DMS 273 (cell line): ENCODE measurements at regions not wholly inside any gene's neighbourhood (a gene's known extent, or its start where the extent isn't known, plus 50 kb on each side); places are given as distances from the start of the nearest gene placed in this dataset.

Experiments used
- DNase-seq: peaks from one replicate; lab custom pipeline; 2025; ENCODE audit not compliant: unreplicated experiment; lab: John Stamatoyannopoulos, UW

GRCh38 chr4:180642732-180643131, 1600.5 kb upstream of the TENM3 start:
- no peak for DNase-seq

DNA sequence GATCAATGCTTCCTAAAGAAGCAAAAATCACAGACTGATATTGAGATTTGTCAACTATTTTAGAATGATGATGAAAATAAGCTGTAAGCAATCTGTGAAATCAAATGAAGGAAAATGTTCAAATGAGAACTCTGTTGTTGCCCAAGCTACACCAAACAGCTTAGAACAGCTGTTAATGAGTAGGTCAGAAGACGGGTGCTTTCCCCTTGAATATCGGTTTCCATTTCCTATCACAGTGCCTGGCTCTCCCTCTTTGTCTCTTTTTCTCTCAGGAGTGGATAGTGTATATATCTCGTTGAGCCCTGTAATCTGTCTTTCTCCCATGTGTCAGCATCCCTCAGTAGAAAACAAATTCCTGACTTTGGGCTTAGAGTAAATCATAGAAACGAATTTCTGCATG, 1592.9 kb upstream of the TENM3 start:
- no peak for DNase-seq

DNA sequence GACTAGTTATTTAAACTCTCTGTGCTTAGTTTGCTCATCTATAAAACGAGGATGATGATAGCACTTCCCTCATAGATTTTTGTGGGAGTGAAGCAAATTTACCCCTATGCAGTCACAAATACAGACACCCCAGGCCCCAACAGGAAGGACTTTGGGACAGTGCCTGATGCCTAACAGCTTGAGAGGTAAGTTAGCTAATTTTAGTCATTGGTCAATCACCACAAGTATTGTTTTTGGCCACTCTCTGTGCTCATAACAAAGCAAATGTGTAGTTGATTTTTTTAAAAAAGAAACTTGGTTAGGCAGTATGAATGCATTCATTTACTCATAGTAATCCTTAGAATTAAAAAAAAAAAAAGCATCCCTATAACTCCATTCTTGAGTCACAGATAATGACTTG, 1590.7 kb upstream of the TENM3 start:
- no peak for DNase-seq

DNA sequence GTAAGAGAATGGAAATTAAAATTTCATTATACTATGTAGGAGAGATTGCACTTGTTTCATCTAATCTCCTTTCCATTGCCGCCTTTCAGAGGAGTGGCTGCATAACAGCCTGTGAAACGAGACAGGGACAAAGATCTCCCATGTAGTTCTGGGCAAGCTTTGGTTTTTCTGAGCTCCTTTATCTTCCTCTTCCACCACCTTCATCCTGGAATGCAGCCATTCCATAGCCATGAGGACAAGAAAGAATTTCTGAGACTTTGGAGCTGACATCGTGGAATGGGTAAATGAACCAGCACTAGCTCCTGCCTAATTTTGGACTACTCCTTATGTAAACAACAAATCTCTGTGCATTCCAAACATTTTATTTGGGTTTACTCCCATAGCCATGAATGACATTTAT, 1587.3 kb upstream of the TENM3 start:
- DNase-seq = no peak

GRCh38 chr4:180657881-180658280, 1585.3 kb upstream of the TENM3 start:
- DNase-seq = no peak

- peak; percentile 79 for DNase-seq
Observed at GRCh38 chr4:180664766-180665368, 1578.3 kb upstream of the TENM3 start.

DNA sequence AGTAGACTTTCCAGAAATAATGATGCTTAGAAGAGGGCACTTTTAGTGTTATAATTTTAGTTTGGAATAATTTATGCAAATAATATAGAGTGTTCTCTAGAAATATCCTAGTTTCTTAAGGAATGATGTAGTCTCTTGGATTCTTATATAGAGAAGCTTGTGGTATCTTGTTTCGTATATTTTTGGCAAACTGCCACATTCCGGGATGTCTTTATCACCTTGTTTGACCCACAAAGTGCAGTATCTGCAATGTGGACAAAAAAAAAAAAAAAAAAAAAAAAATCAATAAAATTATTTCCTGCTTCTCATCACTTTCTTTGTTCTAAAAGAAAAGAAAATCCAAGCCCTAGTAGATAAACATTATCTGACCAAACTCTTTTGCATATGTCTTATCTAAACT, 1577.7 kb upstream of the TENM3 start:
- DNase-seq = no peak

DNA sequence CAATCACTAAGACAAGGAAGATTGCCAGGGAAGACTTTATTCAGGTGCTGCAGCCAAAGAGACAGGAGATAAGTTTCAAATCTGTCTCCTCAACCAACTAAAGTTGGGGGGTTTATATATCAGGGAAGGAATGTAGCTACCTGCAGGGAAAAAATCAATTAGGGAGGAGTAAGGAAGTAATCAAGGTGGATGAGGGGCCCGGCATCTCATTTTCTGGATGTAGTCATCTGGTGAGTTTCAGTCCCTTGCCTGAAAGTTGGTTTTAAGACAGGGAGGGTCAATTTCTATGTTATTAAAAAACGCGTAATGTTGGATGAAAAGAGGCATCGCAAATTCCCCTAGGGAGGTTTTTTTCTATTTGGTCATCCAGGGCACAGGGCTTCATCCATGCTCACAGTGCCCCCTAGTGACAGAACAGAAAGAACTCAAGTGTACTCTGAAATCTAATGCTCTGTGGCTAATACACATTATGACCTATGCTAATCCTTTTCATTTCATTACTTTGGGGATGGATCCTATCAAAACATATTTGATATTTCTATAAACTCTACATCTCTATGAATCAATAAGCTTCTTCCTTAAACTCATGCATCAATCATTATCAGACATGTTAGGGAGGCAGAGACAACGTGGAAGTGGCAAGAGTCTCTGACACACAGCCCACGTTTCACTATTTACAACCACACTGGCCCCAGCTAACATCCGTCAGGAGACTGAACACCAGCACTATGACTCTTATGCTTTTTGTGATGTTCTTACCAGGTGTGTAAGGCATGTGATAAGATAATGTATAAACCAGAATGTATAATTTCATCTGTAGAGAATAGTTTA, 1577.0 kb upstream of the TENM3 start:
- DNase-seq = peak; percentile 57

GRCh38 chr4:180668732-180669131, 1574.5 kb upstream of the TENM3 start:
- no peak for DNase-seq

- no peak for DNase-seq
Observed at GRCh38 chr4:180669680-180670079, 1573.5 kb upstream of the TENM3 start.

- no peak for DNase-seq
Observed at GRCh38 chr4:180674619-180675358, 1568.4 kb upstream of the TENM3 start.

- no peak for DNase-seq
Observed at GRCh38 chr4:180675359-180675650, 1567.9 kb upstream of the TENM3 start.

GRCh38 chr4:180680305-180680704, 1562.9 kb upstream of the TENM3 start:
- no peak for DNase-seq

DNA sequence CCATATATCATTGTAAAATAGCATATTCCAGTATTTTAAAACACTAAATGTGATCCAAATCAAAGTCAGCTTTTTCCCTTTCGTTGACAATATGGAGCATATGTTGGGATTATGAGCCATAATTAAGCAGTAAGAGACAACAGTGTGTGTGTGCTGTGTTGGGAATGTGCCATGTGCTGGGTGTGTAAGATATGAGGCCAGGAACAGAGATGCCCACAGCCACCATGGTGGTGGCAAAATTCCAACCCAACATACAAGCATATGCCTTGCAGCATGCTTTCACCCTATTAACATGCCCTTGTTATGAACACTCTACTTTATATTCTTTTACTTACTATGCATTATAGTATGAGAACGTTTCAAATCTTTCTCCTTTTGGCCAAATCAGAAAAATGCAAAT, 1560.4 kb upstream of the TENM3 start:
- no peak for DNase-seq

DNA sequence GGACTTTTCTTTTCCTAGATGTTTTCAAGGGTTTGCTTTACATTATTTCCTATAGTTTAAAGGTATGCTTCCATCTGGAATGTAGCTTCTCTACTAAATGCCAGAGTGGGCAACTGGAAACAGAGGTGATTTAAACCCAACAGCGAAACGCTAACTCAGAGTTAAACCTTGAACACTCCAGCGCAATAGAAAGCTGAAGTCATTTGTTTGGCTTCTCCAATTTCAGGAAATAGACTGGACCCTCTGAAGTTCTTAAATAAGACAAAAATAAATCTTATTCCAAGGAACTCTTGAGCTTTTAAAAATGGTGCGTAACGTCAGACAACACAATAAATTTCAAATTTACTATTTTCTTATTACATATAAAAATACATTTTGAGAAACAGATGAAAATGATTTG, 1560.0 kb upstream of the TENM3 start:
- DNase-seq = no peak

DNA sequence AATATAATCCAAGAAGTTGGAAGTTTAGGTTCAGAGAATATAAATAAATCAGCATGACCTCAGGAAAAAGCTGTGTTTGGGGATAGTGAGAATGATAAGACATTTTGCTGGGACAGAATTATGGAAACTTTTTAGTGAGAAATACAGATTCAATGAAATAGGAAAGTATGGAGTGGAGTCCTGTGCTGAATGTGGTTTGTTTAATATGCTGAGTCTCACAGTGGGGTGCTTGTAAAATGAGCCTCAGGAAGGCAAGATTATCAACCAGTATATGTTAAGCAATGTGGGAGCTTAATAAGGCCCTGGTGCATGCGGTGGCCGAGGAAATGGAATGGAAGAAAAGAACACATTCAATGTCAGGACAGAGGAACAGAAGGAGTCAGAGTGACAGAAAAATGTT, 1554.7 kb upstream of the TENM3 start:
- DNase-seq = no peak

- DNase-seq = no peak
Observed at GRCh38 chr4:180694875-180695274, 1548.3 kb upstream of the TENM3 start.

- no peak for DNase-seq
Observed at GRCh38 chr4:180695851-180696250, 1547.4 kb upstream of the TENM3 start.

DNA sequence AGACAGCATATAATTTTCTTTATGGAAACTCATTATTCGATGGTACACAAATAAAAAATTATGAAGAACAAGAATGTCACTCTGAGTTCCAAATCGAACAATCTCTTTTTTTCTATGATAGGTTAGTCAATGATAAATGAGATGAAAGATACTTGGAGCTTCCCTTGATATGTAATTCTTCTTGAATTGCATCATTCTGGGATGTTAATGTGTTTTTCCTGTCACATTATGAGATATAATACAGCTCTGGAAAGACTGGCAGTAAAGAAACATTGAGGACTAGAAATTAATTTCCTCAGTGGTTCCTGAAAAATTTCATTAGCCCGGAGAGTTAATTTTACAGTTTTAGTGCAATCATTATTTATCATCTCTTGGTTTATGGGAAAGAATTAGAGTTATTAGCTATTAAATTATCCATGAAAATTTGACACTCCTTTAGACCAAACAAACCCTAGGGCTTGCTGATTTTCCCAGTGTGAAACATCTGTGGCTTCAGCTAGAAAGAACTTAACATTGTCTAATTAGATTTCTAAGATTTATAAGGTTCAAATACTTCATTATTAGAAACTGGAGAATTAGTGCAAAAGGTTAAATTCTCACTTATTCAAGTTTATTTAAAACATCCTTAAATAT, 1546.6 kb upstream of the TENM3 start:
- DNase-seq = no peak

DNA sequence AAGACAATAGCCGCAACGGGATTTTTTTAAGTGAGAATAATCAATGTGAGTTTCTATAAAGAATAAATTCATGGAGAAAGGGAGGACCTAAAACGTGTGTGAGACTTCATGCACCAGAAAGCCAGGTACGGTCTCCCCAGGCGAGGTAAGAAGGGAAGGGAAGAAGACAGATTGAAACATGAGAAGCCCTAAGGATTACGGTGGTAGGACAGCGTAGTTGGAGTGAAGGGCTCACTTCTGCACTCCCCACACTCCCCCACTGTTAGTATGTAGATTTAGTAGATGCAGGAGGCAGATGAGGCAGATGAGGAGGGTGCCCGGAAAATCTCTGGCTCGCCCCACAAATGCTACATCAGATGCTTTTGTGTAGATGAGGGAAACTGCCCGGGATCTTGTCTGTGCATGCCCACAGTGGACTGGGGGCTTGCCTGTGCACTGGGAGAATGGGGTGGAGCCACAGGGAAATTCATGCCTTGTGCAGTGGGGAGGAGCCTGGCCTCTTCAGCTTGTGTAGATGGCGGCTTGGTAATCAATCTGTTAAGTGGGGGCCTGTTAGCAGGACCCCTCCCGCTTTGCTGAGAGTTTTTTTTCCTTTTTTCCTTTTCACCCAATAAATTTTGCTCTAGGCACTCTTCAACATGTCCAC, 1544.5 kb upstream of the TENM3 start:
- DNase-seq = no peak

DNA sequence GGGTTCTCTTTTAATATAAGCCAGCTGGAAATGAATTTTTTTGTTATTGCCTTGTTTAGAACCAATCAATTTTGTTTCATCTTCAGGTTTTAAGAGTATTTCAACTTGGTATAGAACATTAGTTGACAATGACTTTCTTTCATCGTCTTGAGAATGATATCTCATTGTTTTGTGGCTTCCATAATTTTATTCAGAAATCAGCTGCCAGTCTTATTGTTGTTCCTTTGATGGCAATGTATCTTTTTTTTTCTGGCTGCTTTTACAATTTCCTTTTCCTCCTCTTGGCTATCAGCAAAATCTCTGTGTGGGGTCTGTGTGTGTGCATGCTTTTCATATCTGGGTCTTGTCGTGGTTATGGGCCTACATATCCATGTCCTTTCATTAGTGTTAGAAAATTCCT, 1536.4 kb upstream of the TENM3 start:
- DNase-seq = no peak
